Keratinocyte (primary cell): ENCODE measurements at regions not wholly inside any gene's neighbourhood (a gene's known extent, or its start where the extent isn't known, plus 50 kb on each side); places are given as distances from the start of the nearest gene placed in this dataset.
A peak's percentile ranks its signal among the peaks of the same experiment; 100 is the strongest.

Experiments used
- DNase-seq: peaks from one replicate; pipeline ENCODE4 v3.0.0-alpha.2; 2011; ENCODE audit warnings: low read depth, missing footprints, low spot score
- FAIRE-seq: peaks from 2 replicates; lab custom pipeline; 2011; peaks lifted over from hg19 to GRCh38; lab: Jason Lieb, UNC
- H2AFZ ChIP-seq: 2 replicates; pipeline ENCODE4 v1.6.0; 2012; ENCODE audit warnings: low read length, control low read depth, inconsistent platforms; ENCODE audit not compliant: control insufficient read depth
- H3K27ac ChIP-seq: 2 replicates; pipeline ENCODE4 v1.5.1; 2011; ENCODE audit warnings: low read length; ENCODE audit not compliant: control insufficient read depth, insufficient read depth
- H3K27me3 ChIP-seq: 3 replicates; pipeline ENCODE4 v1.6.0; 2011; ENCODE audit warnings: low read length; ENCODE audit not compliant: control insufficient read depth, insufficient read depth; ENCODE audit errors: extremely low read depth
- H3K36me3 ChIP-seq, 2 experiments: 2 replicates in 1 of 2; 3 replicates in 1 of 2; pipeline ENCODE4 v1.5.1; 2011; ENCODE audit warnings: low read length in 2 of 2, mild to moderate bottlenecking in 1 of 2; ENCODE audit not compliant: control insufficient read depth in 2 of 2, insufficient read depth in 2 of 2; ENCODE audit errors: extremely low read depth in 1 of 2
- H3K4me1 ChIP-seq: 3 replicates; pipeline ENCODE4 v1.5.1; 2011; ENCODE audit warnings: low read length; ENCODE audit not compliant: control insufficient read depth, insufficient read depth; ENCODE audit errors: extremely low read depth
- H3K4me2 ChIP-seq: 3 replicates; pipeline ENCODE4 v1.6.0; 2011; ENCODE audit warnings: low read depth, low read length; ENCODE audit not compliant: control insufficient read depth, insufficient read depth; ENCODE audit errors: extremely low read depth
- H3K4me3 ChIP-seq, 3 experiments: fragments of 200-600 bp in 1 of 3; sonication (generic) in 1 of 3; 2 replicates in 2 of 3; 3 replicates in 1 of 3; pipeline ENCODE4 v1.5.1; 2011 to 2016; ENCODE audit warnings: low read length in 3 of 3, mild to moderate bottlenecking in 3 of 3, control low read depth in 2 of 3, inconsistent platforms in 1 of 3, low read depth in 1 of 3, mixed read lengths in 1 of 3, mixed run types in 1 of 3, moderate library complexity in 1 of 3; ENCODE audit not compliant: control insufficient read depth in 2 of 3, insufficient read depth in 2 of 3; ENCODE audit errors: extremely low read depth in 1 of 3
- H3K79me2 ChIP-seq: 2 replicates; pipeline ENCODE4 v1.6.0; 2012; ENCODE audit warnings: low read length; ENCODE audit not compliant: control insufficient read depth, insufficient read depth
- H3K9ac ChIP-seq: 3 replicates; pipeline ENCODE4 v1.6.0; 2011; ENCODE audit warnings: low read length; ENCODE audit not compliant: control insufficient read depth, insufficient read depth; ENCODE audit errors: extremely low read depth
- H3K9me1 ChIP-seq: 3 replicates; pipeline ENCODE4 v1.6.0; 2011; ENCODE audit warnings: low read length; ENCODE audit not compliant: control insufficient read depth, insufficient read depth; ENCODE audit errors: extremely low read depth
- H3K9me3 ChIP-seq: 2 replicates; pipeline ENCODE4 v1.5.1; 2012; ENCODE audit warnings: low read depth, low read length; ENCODE audit not compliant: control insufficient read depth
- H4K20me1 ChIP-seq: 3 replicates; pipeline ENCODE4 v1.6.0; 2011; ENCODE audit warnings: low read length; ENCODE audit not compliant: control insufficient read depth, insufficient read depth; ENCODE audit errors: extremely low read depth
- CTCF ChIP-seq, 3 experiments: IDR thresholded peaks in 1 of 3; conservative IDR thresholded peaks in 1 of 3; optimal IDR thresholded peaks in 1 of 3; 2 replicates in 2 of 3; 3 replicates in 1 of 3; pipeline versions ENCODE3 to v1.5.1; 2011; ENCODE audit warnings: low read length in 3 of 3, mild to moderate bottlenecking in 3 of 3, moderate library complexity in 2 of 3, control low read depth in 1 of 3, inconsistent platforms in 1 of 3; ENCODE audit not compliant: insufficient read depth in 2 of 3; ENCODE audit errors: extremely low read depth in 1 of 3
- EZH2 ChIP-seq: IDR thresholded peaks from one replicate; pipeline ENCODE4 v1.6.1; 2012; ENCODE audit warnings: inconsistent platforms, mild to moderate bottlenecking, low read length, moderate library complexity
- dilution Hi-C: fragments of 300-500 bp; cut with MboI; formaldehyde crosslinking; loops from one replicate; pipeline ENCODE4 v1.7.0; 2020; ENCODE audit warnings: low sequenced_read_pairs; ENCODE audit not compliant: extremely low pct_ligation_motif_present

DNA sequence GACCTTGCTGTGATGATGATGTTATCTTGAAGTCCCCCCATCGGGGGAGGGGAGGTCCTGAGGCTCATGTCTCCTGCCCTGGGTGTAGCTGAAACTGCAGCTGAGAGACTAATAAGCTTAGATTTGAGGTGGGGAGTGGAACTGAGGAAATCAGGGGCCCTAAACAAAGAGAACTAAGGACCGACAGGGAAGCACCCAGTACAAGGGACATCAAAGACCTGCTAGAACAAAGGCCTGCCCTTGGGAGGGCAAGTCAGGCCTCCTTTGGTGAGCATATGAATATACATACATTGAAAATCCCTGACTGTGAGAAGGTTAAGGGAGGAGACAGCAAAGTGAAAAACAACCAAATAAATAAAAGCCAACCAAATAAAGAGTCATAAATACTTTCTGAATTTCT is 1132.5 kb upstream of the CELF4 start:
- DNase-seq (no peak), FAIRE-seq (no peak)
- no peak overlapping the region for H3K9ac ChIP-seq
- H3K36me3 ChIP-seq = no peaks in the 10 kb centered on the region
- no peaks in the 10 kb centered on the region for H3K9me3 ChIP-seq
- TF ChIP-seq EZH2 (no peak), CTCF (optimal IDR thresholded peaks at IDR 0.05 in 1 of 3, IDR thresholded peaks at IDR 0.05 in 1 of 3, conservative IDR thresholded peaks at IDR 0.05 in 1 of 3; ENCODE audit: extremely low read depth in 1 of 3, insufficient read depth in 2 of 3, low read length in 3 of 3) (no peak)
- no peak overlapping the region for H3K4me3 ChIP-seq
- no peak overlapping the region for H3K27ac ChIP-seq
- H3K4me2 ChIP-seq = no peak overlapping the region
- peaks cover 10% of the 10 kb centered on the region for H3K4me1 ChIP-seq
- no peaks in the 10 kb centered on the region for H3K79me2 ChIP-seq
- dilution Hi-C loops = no loop called here
- H2AFZ ChIP-seq = no peak overlapping the region
- H3K9me1 ChIP-seq = no peaks in the 10 kb centered on the region
- H4K20me1 ChIP-seq = no peaks in the 10 kb centered on the region
- no peaks in the 10 kb centered on the region for H3K27me3 ChIP-seq

GRCh38 chr18:38695559-38696280 is 1130.1 kb upstream of the CELF4 start:
- no peak for FAIRE-seq
- Histone ChIP-seq H3K9ac (no peak overlapping the region), H3K27me3 (no peaks in the 10 kb centered on the region), H3K4me3 (no peak overlapping the region), H3K27ac (no peak overlapping the region), H3K79me2 (no peaks in the 10 kb centered on the region), H4K20me1 (no peaks in the 10 kb centered on the region), H3K4me2 (no peak overlapping the region), H2AFZ (no peak overlapping the region), H3K9me1 (no peaks in the 10 kb centered on the region), H3K36me3 (no peaks in the 10 kb centered on the region), H3K4me1 (peaks cover 10% of the 10 kb centered on the region), H3K9me3 (no peaks in the 10 kb centered on the region)
- peak; percentile 57 for DNase-seq
- TF ChIP-seq CTCF (optimal IDR thresholded peaks at IDR 0.05 in 1 of 3, IDR thresholded peaks at IDR 0.05 in 1 of 3, conservative IDR thresholded peaks at IDR 0.05 in 1 of 3; ENCODE audit: extremely low read depth in 1 of 3, insufficient read depth in 2 of 3, low read length in 3 of 3) (no peak), EZH2 (no peak)
- dilution Hi-C loops = no loop called here
